ENCODE measurements at regions not wholly inside any gene's neighbourhood (a gene's known extent, or its start where the extent isn't known, plus 50 kb on each side); places are given as distances from the start of the nearest gene placed in this dataset.

DNA sequence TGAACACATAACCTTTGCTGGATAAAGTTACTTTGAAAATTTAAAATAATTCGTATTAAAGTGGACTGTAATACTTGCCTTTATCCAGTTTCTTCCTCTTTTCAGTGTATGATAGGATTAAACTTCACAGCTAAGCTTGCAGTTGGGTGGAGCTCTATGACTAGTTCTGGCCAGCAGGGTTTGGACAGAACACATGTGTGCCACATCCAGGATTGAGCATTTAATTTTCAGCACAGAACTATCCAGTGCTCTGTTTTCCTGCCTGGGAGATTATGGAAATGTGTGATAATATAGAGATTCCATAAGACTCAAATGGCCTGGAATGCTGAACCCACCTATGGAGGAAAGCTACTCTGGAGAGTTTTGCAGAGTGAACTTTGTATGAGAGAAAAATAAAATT, 200.2 kb downstream of the OSR1 start:
- TF ChIP-seq, protein P1, sequence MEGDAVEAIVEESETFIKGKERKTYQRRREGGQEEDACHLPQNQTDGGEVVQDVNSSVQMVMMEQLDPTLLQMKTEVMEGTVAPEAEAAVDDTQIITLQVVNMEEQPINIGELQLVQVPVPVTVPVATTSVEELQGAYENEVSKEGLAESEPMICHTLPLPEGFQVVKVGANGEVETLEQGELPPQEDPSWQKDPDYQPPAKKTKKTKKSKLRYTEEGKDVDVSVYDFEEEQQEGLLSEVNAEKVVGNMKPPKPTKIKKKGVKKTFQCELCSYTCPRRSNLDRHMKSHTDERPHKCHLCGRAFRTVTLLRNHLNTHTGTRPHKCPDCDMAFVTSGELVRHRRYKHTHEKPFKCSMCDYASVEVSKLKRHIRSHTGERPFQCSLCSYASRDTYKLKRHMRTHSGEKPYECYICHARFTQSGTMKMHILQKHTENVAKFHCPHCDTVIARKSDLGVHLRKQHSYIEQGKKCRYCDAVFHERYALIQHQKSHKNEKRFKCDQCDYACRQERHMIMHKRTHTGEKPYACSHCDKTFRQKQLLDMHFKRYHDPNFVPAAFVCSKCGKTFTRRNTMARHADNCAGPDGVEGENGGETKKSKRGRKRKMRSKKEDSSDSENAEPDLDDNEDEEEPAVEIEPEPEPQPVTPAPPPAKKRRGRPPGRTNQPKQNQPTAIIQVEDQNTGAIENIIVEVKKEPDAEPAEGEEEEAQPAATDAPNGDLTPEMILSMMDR (conservative IDR thresholded peaks at IDR 0.05; ENCODE audit: low read depth, low read length) = no peak
- TF ChIP-seq EZH2 (IDR thresholded peaks at IDR 0.05; ENCODE audit: low read length, unreplicated experiment) (no peak), EZH2phosphoT487 (IDR thresholded peaks at IDR 0.05; ENCODE audit: borderline replicate concordance, low read length) (no peak)
